Activated CD4-positive, alpha-beta T cell treated with anti-CD3 and anti-CD28 coated beads for 24 hours (primary cell): ENCODE measurements at regions not wholly inside any gene's neighbourhood (a gene's known extent, or its start where the extent isn't known, plus 50 kb on each side); places are given as distances from the start of the nearest gene placed in this dataset.
"Not testable (repeated sequence)": the region's sequence is repeated elsewhere in the genome, so short reads cannot be mapped to it uniquely, and the experiment has no call there.

Source experiments
- DNase-seq, 2 donors: peaks; one replicate each; pipeline ENCODE4 v3.0.0-alpha.2; 2020; ENCODE audit warnings: low read depth in 2 of 2

DNA sequence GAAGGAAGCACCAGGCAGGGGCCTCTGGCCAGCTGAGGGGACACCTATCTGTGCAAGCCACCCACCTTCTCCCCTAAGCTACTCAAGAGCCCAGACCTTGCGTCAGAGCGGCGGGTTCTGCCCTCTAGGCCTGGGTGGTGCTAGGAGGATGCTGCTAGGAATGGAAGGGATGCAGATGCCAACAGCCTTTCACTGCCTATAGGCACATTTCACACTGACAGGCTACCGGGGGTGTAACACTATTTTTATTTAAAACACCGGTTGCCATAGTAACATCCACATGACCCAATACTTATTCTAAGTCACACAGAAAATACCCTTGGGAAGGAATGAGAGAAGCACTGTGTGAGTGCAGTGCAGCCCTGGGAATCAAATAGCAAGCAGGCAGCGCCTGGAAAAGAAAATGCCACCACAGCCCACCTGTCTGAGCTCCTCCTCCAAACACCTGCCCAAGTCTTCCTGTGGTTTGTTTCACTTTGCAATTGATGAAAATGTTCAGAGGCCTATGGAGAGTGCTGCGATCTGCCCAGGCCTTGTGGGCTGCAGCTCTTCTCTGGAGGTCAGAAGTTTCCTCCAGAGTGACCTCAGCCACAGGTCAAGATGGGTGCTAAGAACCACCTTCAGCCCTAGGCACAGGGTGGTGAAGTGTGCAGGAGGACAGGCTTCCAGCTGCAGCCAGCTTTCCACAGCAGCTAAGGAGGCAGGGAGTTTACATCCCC is 113.5 kb upstream of the TOPAZ1 start:
- no peak for DNase-seq

DNA sequence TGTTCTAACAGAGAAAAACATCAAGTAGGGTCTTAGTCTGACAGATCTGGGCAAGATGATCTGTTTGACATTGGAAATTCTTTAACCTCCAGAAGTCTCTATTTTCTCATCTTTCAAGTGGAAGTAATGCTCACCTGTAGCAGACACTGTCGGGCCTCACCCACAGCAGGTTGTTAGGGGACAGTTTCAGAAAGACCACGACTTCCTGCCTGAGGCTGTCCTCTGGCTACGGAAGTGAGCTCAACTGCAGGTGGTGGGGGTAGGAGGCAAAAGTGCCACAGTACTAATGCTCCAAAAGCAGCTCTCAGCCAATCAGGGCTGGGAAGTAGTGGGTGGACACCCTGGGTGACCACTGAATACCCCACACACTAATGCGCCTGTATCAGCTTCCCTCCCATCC is 111.4 kb upstream of the TOPAZ1 start:
- DNase-seq = no peak

DNA sequence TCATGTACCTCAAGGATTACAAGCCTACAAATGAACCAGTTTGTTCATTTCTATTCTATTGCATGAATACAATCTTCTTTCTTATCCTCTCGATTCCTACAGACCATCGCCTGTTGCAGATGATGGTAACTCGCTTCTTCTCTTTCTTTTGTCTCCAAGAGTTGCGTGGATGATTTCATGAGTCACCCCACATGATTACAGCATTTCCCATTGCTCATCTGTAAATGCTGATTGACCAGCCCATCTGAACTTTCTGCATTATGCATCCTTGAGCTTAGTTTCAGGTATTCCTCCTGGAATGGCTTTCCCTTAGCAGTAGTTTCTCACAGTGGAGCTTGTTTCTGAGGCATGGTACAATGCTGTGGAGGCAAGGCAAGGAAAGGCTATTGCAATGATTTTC is 109.6 kb upstream of the TOPAZ1 start:
- no peak for DNase-seq

DNA sequence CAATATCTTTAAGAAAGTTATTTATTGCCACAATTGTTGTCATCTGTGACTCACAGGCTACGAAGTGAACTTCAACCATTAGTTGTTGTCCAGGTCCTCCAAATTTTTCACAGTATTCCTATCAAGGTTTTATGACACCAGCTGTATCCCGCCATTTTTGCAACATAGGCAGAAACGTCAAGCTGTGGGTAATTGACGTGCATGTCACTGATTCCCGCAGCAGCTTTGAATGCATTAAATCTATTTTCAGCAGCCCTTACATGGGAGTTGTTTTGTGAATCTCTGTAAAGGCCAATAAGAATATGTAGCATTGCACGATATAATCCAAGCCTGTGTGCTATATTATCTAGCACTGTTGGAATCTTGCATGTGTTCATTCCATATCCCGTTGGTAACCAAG is 109.1 kb upstream of the TOPAZ1 start:
- no peak for DNase-seq

DNA sequence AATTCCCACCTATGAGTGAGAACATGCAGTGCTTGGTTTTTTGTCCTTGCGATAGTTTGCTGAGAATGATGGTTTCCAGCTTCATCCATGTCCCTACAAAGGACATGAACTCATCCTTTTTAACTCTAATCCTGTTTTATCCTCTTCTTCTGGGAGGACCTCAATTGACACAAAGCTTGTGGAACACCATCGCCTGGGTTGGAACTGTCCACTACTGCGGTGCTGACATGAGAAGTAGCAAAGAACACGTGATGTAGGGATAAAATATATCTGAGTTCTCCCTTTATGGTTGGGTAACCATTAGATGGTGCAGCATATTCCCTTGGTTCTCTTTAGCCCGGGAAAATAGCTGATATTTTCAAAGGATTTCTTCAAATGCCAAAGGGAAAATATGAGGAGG is 105.3 kb upstream of the TOPAZ1 start:
- DNase-seq = no peak

DNA sequence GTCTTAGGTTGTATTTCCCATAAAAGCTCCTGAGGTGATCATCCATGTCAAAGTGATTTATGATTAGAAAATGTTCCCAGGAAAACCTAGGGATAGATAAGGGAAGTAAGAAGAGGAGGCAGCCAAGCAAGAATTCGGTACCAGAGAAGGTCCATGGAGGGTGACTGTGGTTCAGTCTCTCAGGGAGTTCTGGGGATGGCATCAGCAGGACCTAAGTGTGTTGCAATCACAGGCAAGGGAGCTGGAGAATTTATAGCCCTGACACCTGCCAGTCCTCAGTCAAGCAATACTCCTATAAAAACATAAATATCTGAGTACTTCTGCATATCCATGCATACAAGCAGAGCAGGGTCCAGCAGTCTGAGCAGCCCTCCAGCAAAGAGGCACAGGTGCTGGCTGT is 95.6 kb upstream of the TOPAZ1 start:
- no peak for DNase-seq

DNA sequence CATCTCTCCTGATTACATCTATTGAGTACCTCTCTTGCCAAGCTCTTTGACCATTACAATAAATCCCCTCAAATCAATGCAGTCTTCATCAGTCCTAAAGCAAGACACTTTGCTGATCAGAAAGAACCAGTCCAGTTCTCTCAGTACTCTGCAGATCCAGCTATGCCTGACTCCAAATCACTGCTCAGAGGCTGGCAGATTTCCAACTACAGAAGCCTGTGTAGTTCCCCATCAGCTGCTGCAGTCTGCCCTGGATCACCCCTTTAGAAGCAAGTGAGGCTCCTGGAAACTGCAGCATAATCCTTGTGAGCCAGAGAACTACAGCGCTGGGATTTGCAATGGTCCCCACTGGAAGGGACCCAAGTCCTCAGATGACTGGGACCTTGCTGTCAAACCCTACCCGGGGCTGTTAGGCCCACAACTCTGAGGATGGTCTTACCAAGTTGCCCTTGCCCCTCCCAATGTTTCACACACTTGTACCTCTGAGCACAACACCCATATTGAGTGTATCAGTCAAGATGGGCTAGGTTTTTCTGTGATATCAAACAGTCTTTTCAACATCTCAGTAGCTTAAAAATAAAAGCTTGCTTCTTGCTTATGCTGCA is 81.9 kb upstream of the TOPAZ1 start:
- DNase-seq = no peak

DNA sequence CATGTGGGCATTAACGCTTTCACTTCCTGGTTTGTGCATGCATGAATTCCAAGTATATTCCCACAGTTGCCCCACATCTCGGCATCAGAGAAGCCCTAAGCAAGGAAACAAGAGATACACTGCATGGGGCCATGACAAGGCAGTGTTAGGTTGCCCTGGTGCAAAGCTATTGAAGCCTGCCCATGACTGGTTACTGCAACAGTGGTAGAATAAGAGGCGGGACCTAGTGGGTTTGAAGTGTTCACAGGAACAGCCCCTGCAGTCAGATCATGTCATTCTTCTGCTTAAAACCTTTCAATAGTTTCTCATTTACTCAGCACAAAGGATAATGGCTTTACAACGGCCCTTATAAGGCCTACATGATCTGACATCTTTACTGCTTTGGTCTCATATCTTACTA is 80.9 kb upstream of the TOPAZ1 start:
- DNase-seq = no peak

DNA sequence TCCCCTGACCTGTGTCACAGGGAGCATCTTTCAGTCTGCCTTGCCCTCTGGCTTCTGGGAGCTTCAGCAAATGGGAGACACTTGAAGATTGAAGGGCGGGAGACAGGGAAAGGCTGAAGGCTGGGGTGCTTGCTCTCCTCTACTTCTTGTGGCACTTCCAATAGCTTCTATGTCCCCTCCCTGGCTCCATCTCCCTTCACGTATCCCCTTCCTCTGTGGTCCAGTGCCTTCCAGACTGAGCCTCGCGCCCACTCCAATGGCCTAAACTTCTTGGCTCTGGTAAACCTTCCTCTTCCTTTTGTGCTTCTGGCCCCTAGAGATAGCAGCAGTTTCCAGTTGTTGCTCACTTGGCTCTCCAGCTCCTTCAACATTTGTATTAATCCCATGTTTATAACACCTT is 69.8 kb upstream of the TOPAZ1 start:
- DNase-seq = no peak

DNA sequence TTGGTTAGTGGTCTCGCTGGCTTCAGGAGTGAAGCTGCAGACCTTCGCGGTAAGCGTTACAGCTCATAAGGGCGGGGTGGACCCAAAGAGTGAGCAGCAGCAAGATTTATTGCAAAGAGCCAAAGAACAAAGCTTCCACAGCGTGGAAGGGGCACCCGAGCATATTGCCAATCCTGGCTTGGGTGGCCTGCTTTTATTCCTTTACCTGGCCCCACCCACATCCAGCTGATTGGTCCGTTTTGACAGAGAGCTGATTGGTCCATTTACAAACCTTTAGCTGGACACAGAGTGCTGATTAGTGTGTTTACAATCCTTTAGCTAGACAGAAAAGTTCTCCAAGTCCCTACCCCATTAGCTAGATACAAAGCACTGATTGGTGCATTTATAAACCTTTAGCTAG is 69.0 kb upstream of the TOPAZ1 start:
- not testable (repeated sequence) for DNase-seq

DNA sequence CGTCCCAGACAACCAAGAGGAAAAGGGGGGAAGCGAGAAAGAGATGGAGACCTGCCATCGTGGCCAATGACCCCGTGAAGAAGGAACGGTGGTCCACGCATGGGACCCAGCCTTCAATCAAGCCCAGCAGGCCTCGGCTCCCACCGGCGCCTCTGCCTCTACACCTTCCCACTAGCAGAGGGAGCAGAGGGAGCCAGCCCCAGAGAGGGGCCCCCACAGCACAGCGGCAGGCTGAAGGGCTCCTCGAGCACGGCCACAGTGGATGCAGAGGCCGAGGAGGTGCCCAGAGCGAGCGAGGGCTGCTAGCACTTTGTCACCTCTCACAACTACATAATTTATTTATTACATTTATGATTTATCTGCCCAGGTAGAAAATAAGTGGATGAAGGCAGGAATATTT is 68.4 kb upstream of the TOPAZ1 start:
- no peak for DNase-seq

DNA sequence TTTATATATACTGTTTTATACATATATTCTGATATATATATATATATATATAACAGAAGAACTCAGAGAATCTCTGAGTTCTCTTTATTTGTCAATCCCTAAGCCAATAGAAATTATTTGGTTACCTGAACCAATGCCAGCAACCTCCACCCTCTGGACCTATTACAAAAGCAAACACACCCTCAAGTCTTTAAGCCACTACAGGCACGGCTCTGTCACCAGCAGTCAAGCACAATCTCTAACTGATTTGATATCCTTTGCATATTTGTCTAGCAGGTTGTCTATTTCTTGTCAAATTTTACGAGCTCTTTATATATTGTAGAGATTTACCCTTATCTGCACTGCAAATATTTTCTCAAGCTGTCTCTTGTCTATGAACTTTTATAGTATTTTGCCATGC is 66.6 kb upstream of the TOPAZ1 start:
- DNase-seq = no peak

DNA sequence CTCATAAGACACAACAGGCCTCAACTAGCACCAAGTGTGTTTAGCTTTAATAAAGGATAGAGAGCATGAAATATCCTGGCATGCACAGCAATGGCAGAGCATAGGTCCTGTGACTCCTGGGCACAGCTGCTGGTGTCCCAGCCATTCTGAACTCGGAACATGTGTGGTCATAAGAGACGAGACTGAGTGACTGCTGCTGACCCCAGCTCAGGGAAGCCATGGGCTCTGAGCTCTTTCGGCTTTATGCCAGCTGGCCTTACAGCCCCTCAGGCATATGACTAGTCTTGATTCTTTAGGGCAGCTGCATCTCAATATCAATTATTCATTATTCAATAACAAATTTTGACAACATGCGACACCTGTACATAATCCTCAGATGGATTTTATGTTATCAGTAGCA is 62.4 kb upstream of the TOPAZ1 start:
- DNase-seq = no peak

DNA sequence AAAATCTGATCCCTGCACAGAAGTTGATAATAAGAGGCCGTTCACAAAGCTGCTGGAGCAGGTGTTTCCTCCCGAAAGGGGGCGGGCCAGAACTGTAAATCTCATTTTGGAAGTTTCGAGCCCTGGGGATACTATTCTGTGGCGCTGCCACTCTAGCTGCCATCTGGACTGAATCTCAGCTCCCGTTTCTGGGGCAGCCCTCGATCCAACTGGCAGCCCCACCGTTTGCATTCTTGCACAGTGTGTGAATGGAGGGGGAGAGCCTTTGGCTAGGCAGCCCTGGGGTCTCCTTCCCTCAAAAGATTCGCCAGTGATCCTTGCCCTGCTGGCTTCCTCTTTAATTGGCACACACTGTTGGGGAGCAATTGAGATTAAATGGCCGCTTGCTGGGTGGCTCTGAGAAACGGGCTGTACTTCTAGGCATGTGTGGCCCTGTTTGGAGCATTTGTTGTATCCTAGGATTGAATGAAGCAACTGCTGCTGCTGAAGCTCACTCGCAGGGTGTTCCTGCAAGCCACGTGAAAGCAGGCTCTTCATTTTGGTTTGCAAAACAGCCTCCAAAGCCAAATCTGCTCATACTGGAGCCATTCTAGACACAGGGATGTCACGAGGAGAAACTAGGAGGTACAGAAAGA is 57.2 kb upstream of the TOPAZ1 start:
- no peak for DNase-seq

DNA sequence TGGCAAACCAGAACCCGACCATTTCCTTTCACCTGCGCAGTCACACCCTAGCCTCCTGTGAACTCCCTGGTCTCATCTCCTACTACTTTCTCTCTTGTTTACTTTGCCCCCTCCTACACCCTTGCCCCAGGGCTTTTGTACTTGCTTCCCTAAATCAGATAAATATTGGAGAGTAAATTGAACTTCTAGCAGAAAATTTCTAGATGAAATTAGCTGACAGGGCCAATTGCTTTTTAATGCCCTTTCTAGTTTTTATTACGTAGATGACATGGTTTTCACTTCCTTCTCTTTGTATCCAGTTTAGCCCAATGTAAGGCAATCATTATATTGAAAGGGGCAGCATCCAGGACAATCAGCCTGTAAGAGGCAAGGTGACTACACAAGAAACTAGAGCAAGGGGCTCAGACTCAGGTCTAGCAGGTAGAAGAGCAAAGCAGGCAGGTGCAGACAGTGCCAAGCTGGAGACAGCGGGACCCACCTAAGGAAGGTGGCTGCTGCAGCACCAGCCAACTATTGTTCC is 56.2 kb upstream of the TOPAZ1 start:
- DNase-seq = no peak

DNA sequence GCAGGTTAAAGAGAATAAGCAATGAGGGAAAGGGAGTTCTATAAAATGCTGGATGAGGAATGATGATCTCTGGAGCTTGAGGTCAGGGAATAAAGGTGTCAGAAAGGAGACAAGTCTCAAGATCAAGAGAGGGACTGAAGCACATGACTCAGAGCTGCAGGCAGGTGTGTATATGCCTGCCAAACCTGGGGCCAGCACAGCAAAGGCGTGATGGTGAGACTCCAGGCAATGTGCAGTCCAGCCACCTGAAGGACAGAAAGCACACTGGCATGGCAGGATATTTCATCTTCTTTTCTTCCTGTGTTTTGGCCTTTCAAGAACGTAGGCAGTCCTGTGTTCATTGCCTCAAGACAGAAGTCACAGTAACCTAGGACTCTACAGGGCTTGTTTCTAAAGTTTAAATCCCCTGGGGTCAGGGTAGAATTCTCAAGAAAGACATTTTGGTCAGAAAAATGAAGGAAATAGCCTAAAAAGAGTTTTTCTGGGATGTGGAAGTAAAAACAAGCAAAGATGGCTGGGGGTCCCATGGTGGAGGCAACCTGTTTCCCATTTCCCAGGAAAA is 55.5 kb upstream of the TOPAZ1 start:
- no peak for DNase-seq

DNA sequence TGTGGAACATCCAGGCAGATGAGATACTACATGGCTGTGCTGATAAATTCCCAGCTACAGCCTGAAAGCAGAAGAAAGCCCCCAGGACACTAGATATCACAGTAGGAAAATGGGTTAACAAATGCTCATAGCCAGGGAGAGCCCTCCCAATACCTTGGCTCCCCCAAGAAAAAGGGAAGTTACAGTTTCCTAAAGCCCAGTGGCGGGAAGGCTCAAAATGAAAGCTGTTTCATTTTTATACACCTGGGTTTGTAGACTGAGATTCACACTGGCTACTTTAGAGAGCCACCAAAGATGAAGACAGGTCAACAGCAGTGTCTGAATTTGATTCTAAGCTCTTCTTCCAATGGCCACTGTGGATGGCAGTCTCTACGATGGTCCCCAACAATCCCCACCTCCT is 55.0 kb upstream of the TOPAZ1 start:
- no peak for DNase-seq
